ENCODE measurements at regions not wholly inside any gene's neighbourhood (a gene's known extent, or its start where the extent isn't known, plus 50 kb on each side); places are given as distances from the start of the nearest gene placed in this dataset.

DNA sequence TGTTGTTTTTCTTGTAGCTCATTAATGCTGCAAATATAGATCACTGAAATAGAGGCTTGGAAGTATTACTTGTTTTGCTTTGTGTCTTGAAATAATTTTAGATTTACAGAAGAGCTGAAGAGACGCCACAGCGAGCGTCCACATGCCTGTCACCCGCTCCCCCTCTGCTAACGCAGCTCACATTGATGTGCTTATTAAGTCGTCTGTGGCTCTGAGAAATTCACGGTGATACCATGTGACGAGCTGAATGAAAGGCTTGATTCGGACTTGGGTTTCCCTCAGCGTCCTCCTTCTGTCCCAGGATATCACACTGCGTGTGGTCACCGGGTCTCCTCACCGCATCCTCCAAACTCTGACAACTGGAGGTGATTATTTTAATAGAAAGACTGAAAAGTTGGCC, 365.4 kb downstream of the BRD1 start:
- Histone ChIP-seq H3F3A (replicated peaks; ENCODE audit: low read depth) (no peaks in the 10 kb centered on the region), H3K27ac (ENCODE audit: low read depth) (no peak overlapping the region), H3K36me3 (ENCODE audit: insufficient read depth) (peaks cover 3% of the 10 kb centered on the region; the same call in 1 of the 2 replicates), H4K20me1 (replicated peaks; ENCODE audit: insufficient read depth) (no peaks in the 10 kb centered on the region), H3K4me1 (ENCODE audit: insufficient read depth) (no peaks in the 10 kb centered on the region), H2AFZ (no peak overlapping the region), H3K4me2 (no peak overlapping the region), H3K9me2 (ENCODE audit: insufficient read depth) (no peaks in the 10 kb centered on the region), H3K4me3 (no peak overlapping the region), H3K79me2 (replicated peaks; ENCODE audit: insufficient read depth) (no peaks in the 10 kb centered on the region), H3K27me3 (ENCODE audit: insufficient read depth) (no peaks in the 10 kb centered on the region)
- TF ChIP-seq ZNF331 (CRISPR knock-in tag; IDR thresholded peaks at IDR 0.05; ENCODE audit: low read depth) = no peak
- TF ChIP-seq, protein P1, sequence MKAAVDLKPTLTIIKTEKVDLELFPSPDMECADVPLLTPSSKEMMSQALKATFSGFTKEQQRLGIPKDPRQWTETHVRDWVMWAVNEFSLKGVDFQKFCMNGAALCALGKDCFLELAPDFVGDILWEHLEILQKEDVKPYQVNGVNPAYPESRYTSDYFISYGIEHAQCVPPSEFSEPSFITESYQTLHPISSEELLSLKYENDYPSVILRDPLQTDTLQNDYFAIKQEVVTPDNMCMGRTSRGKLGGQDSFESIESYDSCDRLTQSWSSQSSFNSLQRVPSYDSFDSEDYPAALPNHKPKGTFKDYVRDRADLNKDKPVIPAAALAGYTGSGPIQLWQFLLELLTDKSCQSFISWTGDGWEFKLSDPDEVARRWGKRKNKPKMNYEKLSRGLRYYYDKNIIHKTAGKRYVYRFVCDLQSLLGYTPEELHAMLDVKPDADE (IDR thresholded peaks at IDR 0.05) = no peak
- H3K4me3 Mint-ChIP-seq = no peak overlapping the region
- ATAC-seq = no peak
- no peak overlapping the region for H3K27ac Mint-ChIP-seq
- no peak for DNase-seq (ENCODE audit: low spot score)
- peaks cover 23% of the 10 kb centered on the region for H3K4me1 Mint-ChIP-seq
- no peaks in the 10 kb centered on the region; the same call in 2 of the 3 replicates for H3K9me3 Mint-ChIP-seq
- H3K36me3 Mint-ChIP-seq (ENCODE audit: low read depth) = no peaks in the 10 kb centered on the region
- peaks cover 18% of the 10 kb centered on the region for H3K27me3 Mint-ChIP-seq (ENCODE audit: insufficient read depth, low read depth, poor library complexity)

- Mint-ChIP-seq H3K36me3 (ENCODE audit: low read depth) (no peaks in the 10 kb centered on the region), H3K27me3 (ENCODE audit: insufficient read depth, low read depth, poor library complexity) (peaks cover 21% of the 10 kb centered on the region), H3K27ac (no peak overlapping the region), H3K4me1 (peaks cover 27% of the 10 kb centered on the region), H3K4me3 (no peak overlapping the region), H3K9me3 (no peaks in the 10 kb centered on the region; the same call in 2 of the 3 replicates)
- no peaks in the 10 kb centered on the region for H3K79me2 ChIP-seq (replicated peaks; ENCODE audit: insufficient read depth)
- no peaks in the 10 kb centered on the region for H3K4me1 ChIP-seq (ENCODE audit: insufficient read depth)
- no peaks in the 10 kb centered on the region for H3K27me3 ChIP-seq (ENCODE audit: insufficient read depth)
- TF ChIP-seq, protein P2, sequence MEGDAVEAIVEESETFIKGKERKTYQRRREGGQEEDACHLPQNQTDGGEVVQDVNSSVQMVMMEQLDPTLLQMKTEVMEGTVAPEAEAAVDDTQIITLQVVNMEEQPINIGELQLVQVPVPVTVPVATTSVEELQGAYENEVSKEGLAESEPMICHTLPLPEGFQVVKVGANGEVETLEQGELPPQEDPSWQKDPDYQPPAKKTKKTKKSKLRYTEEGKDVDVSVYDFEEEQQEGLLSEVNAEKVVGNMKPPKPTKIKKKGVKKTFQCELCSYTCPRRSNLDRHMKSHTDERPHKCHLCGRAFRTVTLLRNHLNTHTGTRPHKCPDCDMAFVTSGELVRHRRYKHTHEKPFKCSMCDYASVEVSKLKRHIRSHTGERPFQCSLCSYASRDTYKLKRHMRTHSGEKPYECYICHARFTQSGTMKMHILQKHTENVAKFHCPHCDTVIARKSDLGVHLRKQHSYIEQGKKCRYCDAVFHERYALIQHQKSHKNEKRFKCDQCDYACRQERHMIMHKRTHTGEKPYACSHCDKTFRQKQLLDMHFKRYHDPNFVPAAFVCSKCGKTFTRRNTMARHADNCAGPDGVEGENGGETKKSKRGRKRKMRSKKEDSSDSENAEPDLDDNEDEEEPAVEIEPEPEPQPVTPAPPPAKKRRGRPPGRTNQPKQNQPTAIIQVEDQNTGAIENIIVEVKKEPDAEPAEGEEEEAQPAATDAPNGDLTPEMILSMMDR (conservative IDR thresholded peaks at IDR 0.05; ENCODE audit: low read depth in 2 of 2) = no peak
- no peak for TF ChIP-seq ZNF114 (CRISPR knock-in tag; IDR thresholded peaks at IDR 0.05)
- TF ChIP-seq, protein P1 (IDR thresholded peaks at IDR 0.05) = no peak
- H3K27ac ChIP-seq (ENCODE audit: low read depth) = no peak overlapping the region
- no peaks in the 10 kb centered on the region for H3K9me2 ChIP-seq (ENCODE audit: insufficient read depth)
- no peak overlapping the region for H2AFZ ChIP-seq
- peaks cover 3% of the 10 kb centered on the region; the same call in 1 of the 2 replicates for H3K36me3 ChIP-seq (ENCODE audit: insufficient read depth)
- no peak overlapping the region for H3K4me2 ChIP-seq
- H4K20me1 ChIP-seq (replicated peaks; ENCODE audit: insufficient read depth) = no peaks in the 10 kb centered on the region
- no peak overlapping the region for H3K4me3 ChIP-seq
- ATAC-seq (no peak), DNase-seq (ENCODE audit: low spot score) (no peak)
- H3F3A ChIP-seq (replicated peaks; ENCODE audit: low read depth) = no peaks in the 10 kb centered on the region
Measured at GRCh38 chr22:49461674-49462073, 366.0 kb downstream of the BRD1 start.

GRCh38 chr22:49460592-49461281, 366.9 kb downstream of the BRD1 start:
- Histone ChIP-seq H2AFZ (no peak overlapping the region), H3K4me1 (ENCODE audit: insufficient read depth) (no peaks in the 10 kb centered on the region), H3K4me2 (no peak overlapping the region), H3K4me3 (no peak overlapping the region), H3K9me2 (ENCODE audit: insufficient read depth) (no peaks in the 10 kb centered on the region), H4K20me1 (replicated peaks; ENCODE audit: insufficient read depth) (no peaks in the 10 kb centered on the region), H3K27ac (ENCODE audit: low read depth) (no peak overlapping the region), H3F3A (replicated peaks; ENCODE audit: low read depth) (no peaks in the 10 kb centered on the region), H3K79me2 (replicated peaks; ENCODE audit: insufficient read depth) (no peaks in the 10 kb centered on the region), H3K36me3 (ENCODE audit: insufficient read depth) (peaks cover 3% of the 10 kb centered on the region; the same call in 1 of the 2 replicates), H3K27me3 (ENCODE audit: insufficient read depth) (no peaks in the 10 kb centered on the region)
- H3K27me3 Mint-ChIP-seq (ENCODE audit: insufficient read depth, low read depth, poor library complexity) = peaks cover 19% of the 10 kb centered on the region
- no peak overlapping the region for H3K4me3 Mint-ChIP-seq
- H3K4me1 Mint-ChIP-seq = peaks cover 27% of the 10 kb centered on the region
- no peak overlapping the region for H3K27ac Mint-ChIP-seq
- H3K9me3 Mint-ChIP-seq = no peaks in the 10 kb centered on the region; the same call in 2 of the 3 replicates
- H3K36me3 Mint-ChIP-seq (ENCODE audit: low read depth) = no peaks in the 10 kb centered on the region
- DNase-seq (ENCODE audit: low spot score) (no peak), ATAC-seq (no peak)
- no peak for TF ChIP-seq STAT1 (IDR thresholded peaks at IDR 0.05; ENCODE audit: unreplicated experiment)
- no peak for TF ChIP-seq EZH2phosphoT487 (IDR thresholded peaks at IDR 0.05; ENCODE audit: unreplicated experiment)
- TF ChIP-seq EZH2 (IDR thresholded peaks at IDR 0.05; ENCODE audit: low read depth, unreplicated experiment) = no peak

All from GM23338 (cell line).